Pulmonary artery endothelial cell (primary cell): ENCODE measurements at regions not wholly inside any gene's neighbourhood (a gene's known extent, or its start where the extent isn't known, plus 50 kb on each side); places are given as distances from the start of the nearest gene placed in this dataset.

Source experiments
- DNase-seq: peaks from one replicate; pipeline ENCODE4 v3.0.0-alpha.2; 2011; ENCODE audit warnings: low read depth, low spot score

- no peak for DNase-seq
Measured at GRCh38 chr5:54854883-54855581, 130.4 kb downstream of the ESM1 start.

GRCh38 chr5:54852007-54852406, 133.4 kb downstream of the ESM1 start:
- no peak for DNase-seq

GRCh38 chr5:54851449-54851848, 133.9 kb downstream of the ESM1 start:
- no peak for DNase-seq

GRCh38 chr5:54848581-54848980, 136.8 kb downstream of the ESM1 start:
- DNase-seq, result no peak

GRCh38 chr5:54845567-54845941, 139.8 kb downstream of the ESM1 start:
- no peak for DNase-seq

- DNase-seq, result no peak
Measured at GRCh38 chr5:54844905-54845566, 140.4 kb downstream of the ESM1 start.

GRCh38 chr5:54844266-54844665, 141.1 kb downstream of the ESM1 start:
- no peak for DNase-seq

GRCh38 chr5:54841481-54841880, 143.9 kb downstream of the ESM1 start:
- DNase-seq, result no peak

GRCh38 chr5:54838843-54839242, 146.6 kb downstream of the ESM1 start:
- no peak for DNase-seq

- no peak for DNase-seq
Measured at GRCh38 chr5:54837981-54838380, 147.4 kb downstream of the ESM1 start.

- DNase-seq, result no peak
Measured at GRCh38 chr5:54837093-54837492, 148.3 kb downstream of the ESM1 start.

GRCh38 chr5:54835647-54836046, 149.7 kb downstream of the ESM1 start:
- DNase-seq, result no peak

GRCh38 chr5:54834121-54834842, 151.1 kb downstream of the ESM1 start:
- no peak for DNase-seq

- DNase-seq, result no peak
Measured at GRCh38 chr5:54833590-54833989, 151.8 kb downstream of the ESM1 start.

GRCh38 chr5:54832858-54833257, 152.5 kb downstream of the ESM1 start:
- no peak for DNase-seq

GRCh38 chr5:54832045-54832444, 153.3 kb downstream of the ESM1 start:
- no peak for DNase-seq

GRCh38 chr5:54831233-54831632, 154.2 kb downstream of the ESM1 start:
- no peak for DNase-seq

- DNase-seq, result no peak
Measured at GRCh38 chr5:54829676-54830535, 155.5 kb downstream of the ESM1 start.

GRCh38 chr5:54829102-54829501, 156.3 kb downstream of the ESM1 start:
- DNase-seq, result no peak

- DNase-seq, result no peak
Measured at GRCh38 chr5:54828151-54828550, 157.2 kb downstream of the ESM1 start.

GRCh38 chr5:54825005-54825404, 160.4 kb downstream of the ESM1 start:
- no peak for DNase-seq

GRCh38 chr5:54823006-54823405, 162.4 kb downstream of the ESM1 start:
- DNase-seq, result no peak
